ENCODE measurements at regions not wholly inside any gene's neighbourhood (a gene's known extent, or its start where the extent isn't known, plus 50 kb on each side); places are given as distances from the start of the nearest gene placed in this dataset.

DNA sequence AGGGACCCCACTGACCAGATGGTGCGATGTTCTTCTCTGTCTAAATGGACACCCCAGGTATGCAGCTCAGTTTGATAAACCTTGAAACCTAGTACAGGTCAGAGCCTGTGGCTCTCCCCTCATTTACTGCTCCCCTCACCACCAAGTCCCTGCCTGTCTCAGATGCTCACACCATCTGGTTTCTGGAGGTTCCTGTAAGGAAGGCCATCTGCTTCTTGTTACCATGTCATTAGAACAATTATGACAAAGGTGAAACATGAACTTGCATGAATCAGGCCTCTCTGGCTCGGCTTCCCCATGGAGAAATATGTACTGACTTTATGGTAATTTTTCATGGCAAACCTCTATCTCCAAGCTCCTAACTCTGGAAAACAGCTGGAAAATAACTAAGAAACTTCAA lies 965.7 kb downstream of the UQCRFS1 start:
- H3K27ac ChIP-seq: no peak overlapping the region

DNA sequence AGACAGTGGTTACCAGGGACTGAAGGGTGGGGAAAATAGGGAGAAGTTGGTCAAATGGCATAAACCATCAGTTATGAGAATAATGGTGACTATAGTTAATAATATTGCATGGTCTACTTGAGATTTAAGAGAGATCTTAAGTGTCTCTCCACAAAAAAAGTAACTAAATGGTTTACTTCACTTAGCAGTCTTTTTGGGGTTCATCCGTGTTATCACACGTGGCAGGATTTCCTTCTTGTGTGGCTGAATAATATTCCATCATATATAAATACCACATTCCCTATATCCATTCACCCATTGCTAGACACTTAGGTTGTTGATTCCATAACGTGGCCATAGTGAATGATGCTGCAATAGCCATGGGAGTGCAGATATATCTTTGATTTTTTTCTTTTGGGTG lies 967.0 kb downstream of the UQCRFS1 start:
- no peak for DNase-seq (ENCODE audit: low spot score)
- H3K4me3 ChIP-seq: no peak overlapping the region
- TF ChIP-seq, protein P1, sequence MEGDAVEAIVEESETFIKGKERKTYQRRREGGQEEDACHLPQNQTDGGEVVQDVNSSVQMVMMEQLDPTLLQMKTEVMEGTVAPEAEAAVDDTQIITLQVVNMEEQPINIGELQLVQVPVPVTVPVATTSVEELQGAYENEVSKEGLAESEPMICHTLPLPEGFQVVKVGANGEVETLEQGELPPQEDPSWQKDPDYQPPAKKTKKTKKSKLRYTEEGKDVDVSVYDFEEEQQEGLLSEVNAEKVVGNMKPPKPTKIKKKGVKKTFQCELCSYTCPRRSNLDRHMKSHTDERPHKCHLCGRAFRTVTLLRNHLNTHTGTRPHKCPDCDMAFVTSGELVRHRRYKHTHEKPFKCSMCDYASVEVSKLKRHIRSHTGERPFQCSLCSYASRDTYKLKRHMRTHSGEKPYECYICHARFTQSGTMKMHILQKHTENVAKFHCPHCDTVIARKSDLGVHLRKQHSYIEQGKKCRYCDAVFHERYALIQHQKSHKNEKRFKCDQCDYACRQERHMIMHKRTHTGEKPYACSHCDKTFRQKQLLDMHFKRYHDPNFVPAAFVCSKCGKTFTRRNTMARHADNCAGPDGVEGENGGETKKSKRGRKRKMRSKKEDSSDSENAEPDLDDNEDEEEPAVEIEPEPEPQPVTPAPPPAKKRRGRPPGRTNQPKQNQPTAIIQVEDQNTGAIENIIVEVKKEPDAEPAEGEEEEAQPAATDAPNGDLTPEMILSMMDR (IDR thresholded peaks at IDR 0.05): no peak

More for the DNA sequence above, 965.7 kb downstream of the UQCRFS1 start:
- H3K4me3 ChIP-seq: no peak overlapping the region
- no peak for DNase-seq (ENCODE audit: low spot score)
- TF ChIP-seq, protein P1 (IDR thresholded peaks at IDR 0.05): no peak

DNA sequence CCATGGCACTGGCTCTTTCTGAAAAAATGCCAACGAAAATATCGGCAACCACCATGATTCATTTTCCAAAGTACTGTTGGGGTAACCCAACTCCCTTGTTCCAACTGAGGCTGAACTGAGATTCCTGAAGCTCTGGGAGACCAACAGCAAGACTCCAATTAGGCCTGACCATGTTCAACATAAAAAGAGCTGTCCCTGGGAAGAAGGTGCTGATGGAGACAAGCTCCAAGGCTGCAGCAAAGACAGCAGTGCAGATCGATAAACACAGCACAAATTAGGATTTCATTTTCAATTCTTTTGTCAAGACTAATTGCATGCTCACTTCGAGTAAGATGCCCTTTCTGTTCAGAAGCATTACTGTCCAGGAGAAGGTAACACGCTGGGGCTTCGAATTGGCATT lies 968.0 kb downstream of the UQCRFS1 start:
- H3K27ac ChIP-seq: no peak overlapping the region
- no peak overlapping the region for H3K4me3 ChIP-seq
- TF ChIP-seq, protein P1 (IDR thresholded peaks at IDR 0.05): no peak
- no peak for DNase-seq (ENCODE audit: low spot score)

More for the DNA sequence above, 967.0 kb downstream of the UQCRFS1 start:
- H3K27ac ChIP-seq: no peak overlapping the region

DNA sequence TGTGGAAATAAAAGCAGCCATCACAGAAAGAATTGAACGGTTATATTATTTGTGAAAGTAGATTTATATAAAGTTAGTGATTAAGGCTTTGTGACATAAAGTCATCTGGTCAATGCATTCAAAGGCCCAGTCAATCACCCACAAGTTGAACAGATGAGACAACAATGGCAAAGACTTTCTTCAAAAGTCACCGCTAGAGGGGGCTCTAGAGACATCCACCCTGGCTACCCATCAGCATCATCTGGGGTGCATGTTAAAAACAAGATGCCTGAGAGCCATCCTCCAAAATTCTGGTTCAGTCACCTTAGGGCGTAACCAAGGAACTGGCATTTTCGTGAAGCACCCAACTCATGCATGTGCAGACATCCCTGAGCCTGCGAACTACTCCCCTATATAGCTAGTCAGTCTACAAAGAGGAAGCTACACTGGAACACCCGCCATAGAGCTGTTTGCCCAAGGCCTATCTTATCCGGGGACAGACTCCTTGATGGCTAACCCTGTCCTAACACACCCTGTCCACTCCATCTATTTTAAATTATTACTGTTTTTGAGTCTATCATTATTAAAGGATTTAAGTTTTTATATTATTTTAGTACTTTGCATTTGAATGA lies 970.5 kb downstream of the UQCRFS1 start:
- H3K4me3 ChIP-seq: no peak overlapping the region
- TF ChIP-seq, protein P1 (IDR thresholded peaks at IDR 0.05): no peak
- H3K27ac ChIP-seq: no peak overlapping the region
- no peak for DNase-seq (ENCODE audit: low spot score)

DNA sequence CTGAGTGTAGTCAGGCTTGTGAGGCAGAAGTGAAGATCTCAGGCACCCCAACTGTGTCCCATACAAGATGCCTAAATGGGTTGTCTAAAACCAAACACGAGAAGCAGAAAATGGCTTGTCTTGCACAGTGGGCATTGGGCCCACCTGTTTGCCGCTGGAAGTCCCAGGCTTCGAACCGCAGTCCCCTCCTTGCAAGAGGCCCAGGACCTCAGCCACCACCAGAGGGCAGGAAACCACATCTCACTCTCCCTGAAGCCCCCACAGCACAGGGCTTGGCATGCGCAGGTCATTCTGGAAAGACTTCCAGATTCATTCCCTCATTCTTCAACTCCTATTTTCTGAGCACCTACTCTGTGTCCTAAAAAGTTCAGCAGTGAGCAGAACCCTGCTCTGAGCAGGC lies 973.7 kb downstream of the UQCRFS1 start:
- Histone ChIP-seq H3K4me3 (no peak overlapping the region), H3K27ac (no peak overlapping the region)
- TF ChIP-seq, protein P1 (IDR thresholded peaks at IDR 0.05): no peak
- no peak for DNase-seq (ENCODE audit: low spot score)

DNA sequence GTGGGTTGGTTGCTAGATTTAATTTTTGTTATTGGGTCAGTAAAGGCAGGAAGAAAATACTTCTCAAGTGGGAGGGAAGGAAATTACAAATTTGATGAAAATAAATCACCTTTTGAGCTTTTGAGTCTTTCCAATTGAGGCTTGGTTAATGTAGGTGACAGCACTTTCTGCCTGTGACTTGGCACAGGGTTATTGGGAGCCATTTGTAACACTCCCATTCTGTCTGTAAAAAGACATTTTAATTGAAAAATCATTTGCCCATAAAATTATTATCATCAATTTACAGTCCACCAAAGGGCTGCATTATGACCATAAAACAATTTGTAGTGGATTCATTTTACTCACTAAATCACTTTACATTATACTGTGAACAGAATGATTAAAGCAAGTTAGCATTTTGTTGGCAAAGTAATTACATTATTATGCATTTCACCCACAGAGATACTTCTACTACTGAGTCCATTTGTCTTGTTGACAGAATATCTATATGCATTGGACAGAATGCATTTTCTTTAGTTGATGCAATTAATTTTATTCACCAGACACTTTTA lies 974.6 kb downstream of the UQCRFS1 start:
- no peak for DNase-seq (ENCODE audit: low spot score)
- no peak overlapping the region for H3K27ac ChIP-seq
- H3K4me3 ChIP-seq: no peak overlapping the region
- TF ChIP-seq, protein P1 (IDR thresholded peaks at IDR 0.05): no peak

DNA sequence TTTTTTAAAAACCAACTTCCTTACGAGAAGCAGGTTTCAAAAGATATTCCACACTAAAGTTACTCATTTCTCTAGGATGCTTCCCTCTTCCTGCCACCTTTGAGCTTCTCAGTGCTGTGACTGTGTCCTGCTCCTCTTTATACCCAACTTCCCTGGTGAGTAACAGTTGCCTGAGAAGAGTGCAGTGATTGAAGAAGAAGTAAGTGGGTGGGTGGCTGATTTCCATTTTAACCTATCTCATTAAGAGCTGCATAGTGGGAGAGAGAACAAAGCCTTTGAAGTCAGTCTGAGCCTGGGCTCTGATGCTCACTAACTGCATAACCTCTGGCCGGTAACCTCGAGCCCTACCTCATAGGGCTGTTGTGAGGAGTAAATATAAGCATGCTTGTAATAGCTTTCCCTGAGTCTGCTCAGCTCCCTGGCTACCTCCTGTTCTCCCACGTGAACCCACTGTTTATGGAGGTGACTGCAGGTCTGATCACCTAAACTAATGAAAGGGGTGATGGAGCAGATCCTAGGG lies 977.3 kb downstream of the UQCRFS1 start:
- TF ChIP-seq, protein P1 (IDR thresholded peaks at IDR 0.05): no peak
- DNase-seq (ENCODE audit: low spot score): no peak
- Histone ChIP-seq H3K4me3 (no peak overlapping the region), H3K27ac (no peak overlapping the region)

Data from coronary artery (tissue), 2 donors.